ENCODE measurements at regions not wholly inside any gene's neighbourhood (a gene's known extent, or its start where the extent isn't known, plus 50 kb on each side); places are given as distances from the start of the nearest gene placed in this dataset.

DNA sequence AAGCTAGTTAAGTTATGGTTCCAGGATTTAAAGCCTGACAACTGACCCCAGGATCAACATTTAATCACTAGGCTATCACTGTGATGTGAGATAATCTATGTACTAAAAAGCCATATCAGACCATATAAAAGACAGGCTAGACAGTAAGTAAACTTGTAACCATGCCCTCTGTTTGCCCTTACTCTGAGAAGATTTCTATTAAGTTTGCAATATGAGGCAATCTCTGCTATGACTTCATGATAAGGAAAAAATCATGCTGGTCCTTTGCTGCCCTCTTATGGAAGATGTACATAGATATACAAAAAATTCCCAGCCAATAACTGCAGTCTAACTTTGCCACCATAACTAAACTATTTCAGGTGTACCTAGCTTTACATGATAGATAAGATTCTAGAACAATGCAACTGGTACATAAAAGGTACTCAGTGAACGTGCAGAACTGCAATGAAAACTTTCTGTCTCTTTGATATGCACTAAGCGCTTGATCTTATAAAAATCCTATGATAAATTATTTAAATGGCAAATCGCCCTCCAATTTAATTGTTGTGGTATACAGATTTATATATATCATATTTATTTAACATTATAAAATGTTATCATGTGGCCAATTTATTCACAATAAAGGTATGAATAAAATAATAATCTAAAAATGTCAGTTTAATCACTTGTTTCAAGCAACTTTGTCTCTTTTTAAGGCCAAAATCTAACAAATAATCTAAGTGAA is 70.5 kb downstream of the FAM217A start (continued):
- TF ChIP-seq, protein P1, sequence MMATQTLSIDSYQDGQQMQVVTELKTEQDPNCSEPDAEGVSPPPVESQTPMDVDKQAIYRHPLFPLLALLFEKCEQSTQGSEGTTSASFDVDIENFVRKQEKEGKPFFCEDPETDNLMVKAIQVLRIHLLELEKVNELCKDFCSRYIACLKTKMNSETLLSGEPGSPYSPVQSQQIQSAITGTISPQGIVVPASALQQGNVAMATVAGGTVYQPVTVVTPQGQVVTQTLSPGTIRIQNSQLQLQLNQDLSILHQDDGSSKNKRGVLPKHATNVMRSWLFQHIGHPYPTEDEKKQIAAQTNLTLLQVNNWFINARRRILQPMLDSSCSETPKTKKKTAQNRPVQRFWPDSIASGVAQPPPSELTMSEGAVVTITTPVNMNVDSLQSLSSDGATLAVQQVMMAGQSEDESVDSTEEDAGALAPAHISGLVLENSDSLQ (IDR thresholded peaks at IDR 0.05), result no peak
- TF ChIP-seq JUND (IDR thresholded peaks at IDR 0.05; ENCODE audit: borderline replicate concordance, low read depth, low read length), result peak; percentile 70; the same call in 1 of the 2 replicates
- 0 out of 3 replicates have a peak, but pooled peaks have one; percentile 36 for TF ChIP-seq JUND (tag; IDR thresholded peaks at IDR 0.05; ENCODE audit: borderline replicate concordance, low read depth, low read length)
- TF ChIP-seq HOXB6 (CRISPR knock-in tag; IDR thresholded peaks at IDR 0.05; ENCODE audit: borderline replicate concordance), result no peak
- no peak for TF ChIP-seq NCOA1 (IDR thresholded peaks at IDR 0.05; ENCODE audit: low read depth)
- TF ChIP-seq MAFF (IDR thresholded peaks at IDR 0.05; ENCODE audit: low read length), result no peak
- no peak for TF ChIP-seq BMI1 (IDR thresholded peaks at IDR 0.05; ENCODE audit: low read length)
- TF ChIP-seq, protein P2, sequence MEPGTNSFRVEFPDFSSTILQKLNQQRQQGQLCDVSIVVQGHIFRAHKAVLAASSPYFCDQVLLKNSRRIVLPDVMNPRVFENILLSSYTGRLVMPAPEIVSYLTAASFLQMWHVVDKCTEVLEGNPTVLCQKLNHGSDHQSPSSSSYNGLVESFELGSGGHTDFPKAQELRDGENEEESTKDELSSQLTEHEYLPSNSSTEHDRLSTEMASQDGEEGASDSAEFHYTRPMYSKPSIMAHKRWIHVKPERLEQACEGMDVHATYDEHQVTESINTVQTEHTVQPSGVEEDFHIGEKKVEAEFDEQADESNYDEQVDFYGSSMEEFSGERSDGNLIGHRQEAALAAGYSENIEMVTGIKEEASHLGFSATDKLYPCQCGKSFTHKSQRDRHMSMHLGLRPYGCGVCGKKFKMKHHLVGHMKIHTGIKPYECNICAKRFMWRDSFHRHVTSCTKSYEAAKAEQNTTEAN (CRISPR knock-in tag; IDR thresholded peaks at IDR 0.05), result no peak
- TF ChIP-seq SREBF2 (CRISPR knock-in tag; IDR thresholded peaks at IDR 0.05), result no peak
- TF ChIP-seq, protein P3, sequence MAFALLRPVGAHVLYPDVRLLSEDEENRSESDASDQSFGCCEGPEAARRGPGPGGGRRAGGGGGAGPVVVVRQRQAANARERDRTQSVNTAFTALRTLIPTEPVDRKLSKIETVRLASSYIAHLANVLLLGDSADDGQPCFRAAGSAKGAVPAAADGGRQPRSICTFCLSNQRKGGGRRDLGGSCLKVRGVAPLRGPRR (CRISPR knock-in tag; IDR thresholded peaks at IDR 0.05), result no peak
- TF ChIP-seq ZBTB17 (CRISPR knock-in tag; IDR thresholded peaks at IDR 0.05), result no peak
- TF ChIP-seq, protein P4, sequence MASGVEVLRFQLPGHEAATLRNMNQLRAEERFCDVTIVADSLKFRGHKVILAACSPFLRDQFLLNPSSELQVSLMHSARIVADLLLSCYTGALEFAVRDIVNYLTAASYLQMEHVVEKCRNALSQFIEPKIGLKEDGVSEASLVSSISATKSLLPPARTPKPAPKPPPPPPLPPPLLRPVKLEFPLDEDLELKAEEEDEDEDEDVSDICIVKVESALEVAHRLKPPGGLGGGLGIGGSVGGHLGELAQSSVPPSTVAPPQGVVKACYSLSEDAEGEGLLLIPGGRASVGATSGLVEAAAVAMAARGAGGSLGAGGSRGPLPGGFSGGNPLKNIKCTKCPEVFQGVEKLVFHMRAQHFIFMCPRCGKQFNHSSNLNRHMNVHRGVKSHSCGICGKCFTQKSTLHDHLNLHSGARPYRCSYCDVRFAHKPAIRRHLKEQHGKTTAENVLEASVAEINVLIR (CRISPR knock-in tag; IDR thresholded peaks at IDR 0.05), result no peak
- peak; percentile 96 for TF ChIP-seq CEBPB (tag; IDR thresholded peaks at IDR 0.05)
- no peak for TF ChIP-seq TRIM28 (IDR thresholded peaks at IDR 0.05)
- TF ChIP-seq HNRNPL (IDR thresholded peaks at IDR 0.05; ENCODE audit: low read depth, low read length), result no peak
- no peak for TF ChIP-seq U2AF1 (optimal IDR thresholded peaks at IDR 0.05; ENCODE audit: low read depth, low read length)
- TF ChIP-seq THRAP3 (IDR thresholded peaks at IDR 0.05; ENCODE audit: borderline replicate concordance), result no peak
- TF ChIP-seq RCOR1 (IDR thresholded peaks at IDR 0.05; ENCODE audit: borderline replicate concordance in 1 of 2, low read depth in 2 of 2, low read length in 2 of 2), result peak in 1 of 2 experiments; percentile 80; a peak in 2 of 4 replicates
- TF ChIP-seq, protein P5, sequence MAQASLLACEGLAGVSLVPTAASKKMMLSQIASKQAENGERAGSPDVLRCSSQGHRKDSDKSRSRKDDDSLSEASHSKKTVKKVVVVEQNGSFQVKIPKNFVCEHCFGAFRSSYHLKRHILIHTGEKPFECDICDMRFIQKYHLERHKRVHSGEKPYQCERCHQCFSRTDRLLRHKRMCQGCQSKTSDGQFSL (CRISPR knock-in tag; IDR thresholded peaks at IDR 0.05), result no peak
- TF ChIP-seq, protein P5 (tag; IDR thresholded peaks at IDR 0.05), result no peak
- no peak for TF ChIP-seq FOXP1 (CRISPR knock-in tag; IDR thresholded peaks at IDR 0.05)
- no peak for TF ChIP-seq CBFA2T2 (conservative IDR thresholded peaks at IDR 0.05)
- TF ChIP-seq MCM3 (IDR thresholded peaks at IDR 0.05), result no peak
- TF ChIP-seq CAMTA2 (CRISPR knock-in tag; conservative IDR thresholded peaks at IDR 0.05), result no peak
- TF ChIP-seq POLR2A (conservative IDR thresholded peaks at IDR 0.05), result no peak
- no peak for TF ChIP-seq PTBP1 (IDR thresholded peaks at IDR 0.05; ENCODE audit: low read depth, low read length)
- TF ChIP-seq KLF10 (CRISPR knock-in tag; IDR thresholded peaks at IDR 0.05), result no peak
- no peak for TF ChIP-seq ZNF699 (CRISPR knock-in tag; IDR thresholded peaks at IDR 0.05; ENCODE audit: insufficient replicate concordance)
